Right renal cortex interstitium (tissue), 3 donors: ENCODE measurements at regions not wholly inside any gene's neighbourhood (a gene's known extent, or its start where the extent isn't known, plus 50 kb on each side); places are given as distances from the start of the nearest gene placed in this dataset.
"Not testable (repeated sequence)": the region's sequence is repeated elsewhere in the genome, so short reads cannot be mapped to it uniquely, and the experiment has no call there.

Source experiments
- DNase-seq, 3 donors: peaks; one replicate each; pipeline ENCODE4 v3.0.0-alpha.2; 2013; ENCODE audit warnings: low read depth in 3 of 3, low spot score in 2 of 3

DNA sequence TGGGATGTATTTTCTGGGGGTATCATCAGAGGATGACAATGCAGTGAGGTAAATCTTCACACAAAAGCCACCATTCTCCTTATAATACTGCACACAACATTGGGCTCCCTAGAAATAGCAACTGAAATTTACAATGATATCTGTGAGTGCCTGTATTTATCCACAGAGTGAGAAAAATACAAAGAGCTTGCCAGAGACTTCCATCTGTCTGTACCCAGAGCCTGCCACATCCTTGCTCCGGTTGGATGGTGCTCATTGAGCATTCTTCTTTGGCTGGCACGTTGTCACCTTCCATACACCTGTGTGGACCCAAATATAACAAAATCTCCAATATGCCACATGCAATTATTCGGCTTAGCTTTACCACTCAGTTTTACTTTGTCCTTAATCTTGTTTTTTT lies 189.5 kb upstream of the UFM1 start:
- DNase-seq: no peak

DNA sequence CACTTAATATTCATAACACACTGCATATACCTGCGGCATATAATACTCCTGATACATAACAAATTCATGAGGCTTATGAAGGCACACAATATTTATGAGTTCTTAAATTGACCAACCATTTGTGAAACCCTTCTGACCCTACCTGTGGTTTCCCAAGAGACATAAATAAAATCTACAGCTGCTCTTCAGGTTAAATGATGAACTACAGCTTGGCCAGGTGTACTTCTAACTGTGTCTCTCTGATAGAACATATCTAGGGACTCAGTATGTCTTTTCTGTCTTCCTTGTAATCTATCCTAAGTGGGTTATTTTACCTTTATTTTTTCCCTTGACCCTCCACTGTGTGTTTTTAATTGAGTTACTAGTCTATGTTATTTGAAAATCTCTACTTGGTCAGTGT lies 189.9 kb upstream of the UFM1 start:
- DNase-seq: no peak

DNA sequence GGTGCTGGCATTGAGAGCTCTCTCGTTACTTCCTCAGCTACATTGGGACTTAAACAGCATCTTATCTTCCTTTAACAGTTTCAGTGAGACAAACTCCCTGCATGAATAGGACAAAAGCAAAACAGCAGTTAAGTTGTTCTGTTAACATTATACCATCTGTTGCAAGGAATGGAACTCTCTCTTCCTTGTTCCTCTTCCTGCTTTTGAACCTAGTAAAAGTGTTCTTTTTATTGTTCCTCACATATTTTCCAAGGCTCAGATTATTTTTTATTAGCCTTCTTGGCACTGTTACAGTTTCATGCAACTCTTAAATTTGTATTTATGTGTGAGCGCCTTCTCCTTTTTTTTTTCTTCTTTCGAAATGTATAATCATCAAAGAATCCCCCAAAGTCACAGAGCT lies 202.6 kb upstream of the UFM1 start:
- DNase-seq: no peak

DNA sequence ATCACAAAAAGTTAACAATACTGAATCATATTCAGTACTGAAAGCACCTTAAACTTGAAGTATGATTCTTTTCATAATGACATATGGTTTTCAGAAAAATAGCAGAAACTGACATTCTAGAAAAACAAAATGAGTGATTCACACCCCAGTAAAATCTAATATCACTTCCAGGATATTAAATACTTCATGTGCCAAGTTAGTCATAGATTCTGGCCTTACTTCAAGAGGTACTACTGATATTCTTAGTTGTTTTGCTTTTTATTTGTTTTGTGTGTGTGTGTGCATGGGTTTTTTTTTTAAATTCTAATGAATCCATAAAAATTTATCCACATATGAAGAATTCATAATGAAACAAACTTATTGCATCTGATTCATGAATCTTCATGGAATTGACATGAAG lies 207.9 kb upstream of the UFM1 start:
- DNase-seq: no peak

DNA sequence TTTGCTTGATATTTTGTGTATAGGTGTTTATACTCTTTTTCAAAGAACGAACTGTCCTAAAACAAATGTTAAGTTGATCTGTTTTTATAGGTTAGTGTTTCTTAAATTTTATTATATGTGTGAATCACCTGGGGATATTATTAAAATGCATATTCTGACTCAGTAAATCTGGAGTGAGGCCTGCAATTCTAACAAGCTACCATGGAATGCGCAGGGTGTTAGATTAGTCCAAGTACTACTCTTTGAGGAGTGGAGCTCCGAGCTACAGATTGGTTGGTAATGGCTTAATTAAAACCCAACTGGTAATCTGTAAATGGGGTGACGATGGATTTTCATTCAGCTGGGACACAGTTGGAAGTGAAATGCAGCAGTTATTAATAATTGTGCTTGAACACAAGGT lies 214.1 kb upstream of the UFM1 start:
- DNase-seq: no peak

DNA sequence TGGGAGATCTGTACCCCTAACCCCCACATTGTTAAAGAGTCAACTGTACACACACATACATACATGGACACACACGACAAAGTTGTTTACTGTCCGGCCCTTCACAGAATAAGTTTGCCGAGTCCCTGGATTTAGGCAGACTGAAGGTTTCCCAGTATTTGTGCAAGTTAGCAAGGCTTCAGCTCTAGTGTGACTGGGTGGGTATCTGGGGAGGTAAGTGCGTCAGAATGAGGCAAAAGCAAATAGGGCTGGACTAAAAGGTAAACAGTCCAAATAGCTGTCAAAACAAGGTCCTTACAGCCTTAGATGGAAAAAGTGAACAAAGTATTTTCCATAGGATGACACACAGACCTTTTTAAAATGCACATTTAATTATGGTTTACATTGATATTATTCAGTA lies 228.4 kb upstream of the UFM1 start:
- DNase-seq: no peak

DNA sequence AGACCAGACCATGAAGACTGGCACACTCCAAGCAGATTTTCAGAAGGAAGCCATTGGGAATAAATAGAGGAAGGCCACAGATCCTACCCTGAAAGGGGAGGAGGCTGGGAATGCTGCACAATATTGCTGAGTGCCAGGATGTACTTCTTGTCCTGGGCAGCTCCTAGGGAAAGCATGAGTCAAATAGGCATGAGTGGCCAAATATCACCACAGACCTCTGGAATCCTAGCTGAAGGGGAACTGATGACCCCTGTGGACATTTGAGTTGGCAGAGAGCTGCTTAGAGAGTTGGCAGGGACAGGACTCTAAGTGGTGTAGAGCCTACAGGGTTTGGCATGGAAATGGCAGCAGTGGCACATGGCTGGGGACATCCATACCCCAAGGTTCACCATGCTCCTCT lies 234.3 kb upstream of the TRPC4 start:
- no peak for DNase-seq

DNA sequence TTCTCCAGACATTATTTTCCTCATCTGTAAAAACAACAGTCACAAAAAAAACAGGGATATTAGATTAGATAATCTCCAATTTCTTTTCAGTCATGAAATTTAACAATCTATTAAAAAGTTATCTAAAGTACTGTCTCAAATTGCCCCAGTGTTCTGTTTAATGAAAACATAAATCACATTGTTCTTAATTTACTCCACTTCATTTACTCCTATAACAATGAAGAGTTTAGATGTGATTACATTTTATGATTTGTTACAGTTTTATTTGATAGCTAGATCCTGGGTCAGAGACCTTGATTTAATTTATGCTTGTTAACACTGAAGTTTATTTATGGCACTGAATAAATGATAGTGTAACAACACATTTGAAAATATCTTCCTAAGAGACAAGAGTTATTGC lies 230.2 kb upstream of the TRPC4 start:
- DNase-seq: no peak

DNA sequence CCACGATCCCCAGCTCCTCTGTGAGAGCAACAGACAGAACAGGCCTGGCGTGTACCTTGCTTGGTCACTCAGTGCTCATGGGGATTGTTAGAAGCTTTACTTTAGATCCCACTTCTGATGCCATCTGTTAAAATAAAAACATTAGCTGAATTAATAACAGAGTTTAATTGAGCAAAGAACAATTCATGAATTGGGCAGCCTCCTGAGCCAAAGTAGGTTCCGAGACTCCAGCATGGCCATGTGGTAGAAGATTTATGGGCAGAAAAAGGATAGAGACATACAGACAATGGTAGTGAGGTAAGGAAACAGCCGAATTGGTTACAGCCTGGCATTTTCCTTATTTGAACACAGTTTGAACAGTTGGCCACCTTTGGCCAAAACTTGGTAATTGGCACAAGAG lies 223.9 kb upstream of the TRPC4 start:
- no peak for DNase-seq

DNA sequence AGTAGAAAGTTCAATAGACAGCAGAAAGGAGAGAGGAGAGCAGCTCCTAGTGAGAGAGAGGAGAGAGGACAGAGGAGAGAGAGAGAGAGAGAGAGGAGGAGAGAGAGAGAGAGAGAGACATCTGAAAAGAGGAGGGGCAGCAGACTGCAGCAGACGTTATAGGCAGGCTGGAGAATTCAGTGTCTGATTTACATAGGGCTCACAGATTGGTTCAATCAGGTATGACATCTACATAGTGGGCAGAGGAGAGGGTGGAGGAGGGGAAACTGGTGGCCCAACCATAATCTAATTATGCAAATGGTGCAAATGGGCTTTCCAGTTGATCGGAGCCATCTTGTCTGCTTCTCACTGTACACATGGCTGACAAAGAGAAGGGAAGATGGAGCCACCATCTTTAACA lies 221.3 kb upstream of the TRPC4 start:
- no peak for DNase-seq

DNA sequence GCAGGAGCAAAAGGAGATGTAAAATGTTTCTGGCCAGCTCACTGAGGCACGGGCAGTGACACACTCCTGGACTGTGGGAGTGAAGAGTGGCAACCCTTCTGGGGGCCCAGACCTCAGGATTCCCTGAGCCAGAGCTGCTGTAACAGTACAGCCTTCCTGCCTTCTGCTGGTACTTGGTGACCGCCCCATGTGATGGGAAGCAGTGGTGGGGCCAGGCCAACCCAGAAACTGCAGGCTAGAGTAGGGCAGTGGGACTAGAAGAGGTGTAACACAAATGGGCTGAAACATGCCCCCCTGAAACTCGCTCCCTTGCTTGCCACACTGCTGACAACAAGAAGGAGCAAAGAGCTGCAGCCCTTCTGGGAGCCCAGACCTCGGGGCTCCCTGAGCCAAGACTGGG lies 217.1 kb upstream of the TRPC4 start:
- no peak for DNase-seq

DNA sequence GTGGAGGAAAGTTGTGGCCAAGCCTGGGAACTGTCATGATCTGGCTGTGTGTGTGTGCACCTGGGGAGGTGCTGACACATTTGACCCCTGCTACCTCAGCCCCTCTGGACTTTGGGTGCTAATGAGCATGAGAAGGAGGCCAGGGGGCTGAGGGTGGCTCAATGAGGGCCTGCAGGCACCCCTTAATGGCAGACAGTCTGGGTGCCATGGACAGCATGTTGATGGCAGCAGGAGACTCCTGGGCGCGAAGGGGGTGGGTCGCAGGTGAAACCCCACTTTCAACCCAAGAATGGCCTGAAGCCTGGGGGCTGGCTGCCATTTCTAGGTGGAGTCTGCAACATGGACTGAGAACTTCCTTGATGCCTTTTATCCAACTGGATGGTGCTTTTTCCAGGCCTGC lies 216.4 kb upstream of the TRPC4 start:
- DNase-seq: no peak

DNA sequence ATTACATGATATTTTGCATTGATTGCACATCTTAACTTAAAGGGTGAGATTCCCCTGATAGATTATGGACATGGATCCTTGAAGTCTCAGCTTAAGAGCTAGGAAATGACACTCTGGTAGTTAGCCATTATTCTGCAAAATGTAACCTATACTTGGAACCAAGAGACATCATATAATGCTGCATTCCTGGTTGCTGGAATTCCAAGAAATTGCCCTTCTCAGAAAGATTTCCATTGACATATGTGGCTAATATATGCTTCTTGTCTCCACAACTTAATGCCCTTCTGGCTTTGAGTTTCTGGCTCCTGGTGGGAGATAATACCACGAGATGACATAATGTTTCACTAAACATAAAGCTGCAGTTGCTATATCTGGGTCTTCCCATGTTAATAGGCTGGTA lies 204.4 kb upstream of the TRPC4 start:
- no peak for DNase-seq

DNA sequence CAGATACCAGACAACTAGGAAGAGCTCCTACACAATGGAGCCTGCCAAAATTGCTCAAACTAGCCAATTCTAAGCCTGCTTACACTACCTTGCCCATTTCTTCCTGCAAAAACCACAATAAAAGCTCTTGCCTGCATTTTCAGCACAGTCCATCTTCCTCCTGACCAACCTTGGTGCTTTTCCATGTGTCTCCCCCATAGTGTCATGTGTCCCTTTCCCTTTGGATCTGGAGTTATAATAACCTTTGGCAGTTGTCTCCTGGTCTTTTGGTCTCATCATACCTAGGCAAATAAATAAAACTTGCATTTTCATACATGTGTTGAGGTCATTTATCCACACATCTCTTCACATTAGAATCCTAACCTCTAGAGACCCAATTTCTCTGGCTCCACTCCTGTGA lies 203.1 kb upstream of the TRPC4 start:
- no peak for DNase-seq

DNA sequence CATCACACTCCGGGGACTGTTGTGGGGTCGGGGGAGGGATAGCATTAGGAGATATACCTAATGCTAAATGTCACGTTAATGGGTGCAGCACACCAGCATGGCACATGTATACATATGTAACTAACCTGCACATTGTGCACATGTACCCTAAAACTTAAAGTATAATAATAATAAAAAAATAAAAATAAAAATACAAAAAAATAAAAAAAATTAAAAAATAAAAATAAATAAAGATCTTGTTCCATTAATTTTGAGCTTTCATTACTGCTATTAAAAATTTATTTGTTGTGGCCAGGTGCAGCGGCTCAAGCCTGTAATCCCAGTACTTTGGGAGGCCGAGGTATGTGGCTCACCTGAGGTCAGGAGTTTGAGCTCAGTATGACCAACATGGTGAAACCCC lies 201.8 kb upstream of the TRPC4 start:
- not testable (repeated sequence) for DNase-seq

DNA sequence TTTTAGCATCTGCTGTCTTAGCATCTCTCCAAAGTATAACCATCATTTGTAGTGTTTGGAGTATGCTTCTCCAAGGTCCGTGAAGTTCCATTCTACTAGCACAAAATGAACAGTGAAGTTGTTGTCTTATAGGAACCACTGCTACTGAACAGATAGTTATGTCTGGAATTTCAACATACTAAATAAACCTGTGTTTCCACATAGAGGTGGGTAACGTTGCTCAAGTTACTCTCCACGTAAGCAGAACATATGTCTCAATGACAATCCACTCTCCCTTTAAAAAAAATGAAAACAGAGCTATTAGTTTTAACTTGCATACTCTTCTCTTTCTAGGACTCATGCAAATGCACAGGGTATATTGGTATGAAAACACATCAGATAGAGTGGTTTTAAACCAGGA lies 184.3 kb upstream of the TRPC4 start:
- DNase-seq: no peak

DNA sequence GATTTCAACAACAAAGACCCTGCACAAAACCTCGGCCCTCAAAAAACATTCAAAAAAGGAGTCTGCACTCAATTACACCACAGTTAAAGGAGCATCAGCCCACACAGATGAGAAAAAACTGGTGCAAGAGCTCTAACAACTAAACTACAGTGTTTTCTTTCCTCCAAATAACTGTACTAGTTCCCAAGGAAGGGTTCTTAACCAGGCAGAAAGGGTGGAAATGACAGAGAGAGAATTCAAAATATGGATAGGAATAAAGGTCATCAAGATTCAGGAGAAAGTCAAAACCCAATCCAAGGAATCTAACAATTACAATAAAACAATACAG lies 176.4 kb upstream of the TRPC4 start:
- DNase-seq: no peak

DNA sequence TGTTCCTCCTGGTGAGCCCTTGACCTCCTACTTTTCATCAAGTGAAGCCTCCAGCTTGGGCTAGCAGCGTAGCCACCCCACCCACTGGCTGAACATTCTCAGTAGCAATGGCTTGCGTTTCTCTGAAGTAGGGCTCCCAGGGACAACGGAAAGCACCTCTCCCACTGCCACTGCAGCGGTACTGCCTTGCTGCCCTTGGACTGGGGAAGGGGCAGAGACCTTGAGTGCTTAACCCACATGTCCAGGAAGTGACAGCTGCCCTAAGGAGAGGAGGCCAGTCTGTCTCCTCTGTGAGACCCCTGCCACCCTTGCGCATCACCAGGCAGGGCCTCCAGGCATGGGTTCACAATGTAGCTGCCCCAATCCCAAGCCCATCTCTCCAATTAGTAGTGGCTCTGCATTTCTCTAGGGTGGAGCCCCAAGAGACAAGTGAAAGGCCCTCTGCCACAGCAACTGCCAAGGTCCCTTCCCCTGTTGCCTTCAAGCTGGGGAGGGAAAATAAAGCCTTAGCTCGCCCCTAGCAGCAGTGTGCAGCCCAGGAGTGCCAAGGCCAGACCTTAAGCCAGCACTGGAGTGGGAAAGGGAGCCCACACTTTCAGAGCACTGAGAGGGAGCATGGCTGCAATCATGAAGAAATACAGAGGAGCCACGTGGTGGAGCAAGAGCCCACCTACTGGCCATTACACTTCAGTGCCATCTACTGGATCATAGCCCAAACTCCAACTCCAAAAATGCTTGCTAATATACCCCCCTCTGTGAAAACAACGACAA lies 175.9 kb upstream of the TRPC4 start:
- no peak for DNase-seq

DNA sequence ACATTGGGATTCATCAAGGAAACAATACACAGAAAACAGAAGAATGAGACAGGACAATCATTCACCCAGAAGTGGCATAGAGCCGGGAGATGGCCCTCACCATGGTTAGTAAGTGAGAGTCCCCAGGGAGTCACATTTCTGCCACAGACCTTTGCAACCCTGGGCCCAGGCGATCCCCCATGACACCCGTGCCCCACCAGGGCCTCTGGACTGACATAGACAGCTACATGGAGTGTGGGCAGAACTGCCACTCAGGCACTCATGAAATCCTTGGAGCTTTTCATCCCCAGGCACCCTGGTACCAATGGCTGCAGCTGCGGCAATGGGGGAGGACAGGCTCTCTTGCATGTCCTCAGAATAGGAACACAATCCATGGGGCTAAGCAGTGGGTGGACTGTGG lies 174.5 kb upstream of the TRPC4 start:
- DNase-seq: no peak

DNA sequence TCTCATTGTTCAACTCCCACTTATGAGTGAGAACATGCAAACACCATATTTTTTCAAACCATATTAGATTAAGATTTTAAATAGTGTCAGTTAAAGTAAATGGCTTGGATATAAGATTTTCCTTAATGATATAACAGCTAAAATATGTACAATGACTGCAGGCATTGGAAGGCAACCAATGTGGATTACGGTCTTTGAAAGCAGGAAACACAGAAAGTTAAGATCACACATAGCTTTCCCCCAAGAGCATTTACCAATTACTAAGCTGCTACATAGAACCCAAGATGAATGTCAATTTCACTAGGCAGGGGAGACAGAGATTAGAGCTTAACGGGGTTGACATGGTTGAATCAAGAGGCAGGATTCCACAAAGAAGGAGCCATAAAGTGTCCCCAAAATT lies 173.2 kb upstream of the TRPC4 start:
- DNase-seq: no peak

DNA sequence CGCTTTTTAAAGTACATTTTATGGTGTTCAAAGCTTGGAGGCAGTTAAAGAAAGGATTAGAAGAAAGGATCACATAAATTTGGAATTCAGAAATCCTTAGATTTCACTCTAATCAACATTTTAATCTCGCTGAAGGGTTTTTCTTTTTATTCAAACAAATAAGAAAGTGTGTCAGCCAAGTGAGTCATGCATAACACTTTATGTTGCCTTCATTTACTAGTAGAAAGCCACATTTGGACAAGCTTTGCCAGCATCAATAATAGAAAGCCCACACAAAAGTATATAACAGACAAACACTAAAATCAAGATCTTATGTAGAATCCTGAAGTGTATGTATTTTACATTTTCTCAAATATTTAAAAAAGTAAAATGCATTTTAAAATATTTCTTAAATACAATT lies 154.9 kb upstream of the TRPC4 start:
- no peak for DNase-seq

DNA sequence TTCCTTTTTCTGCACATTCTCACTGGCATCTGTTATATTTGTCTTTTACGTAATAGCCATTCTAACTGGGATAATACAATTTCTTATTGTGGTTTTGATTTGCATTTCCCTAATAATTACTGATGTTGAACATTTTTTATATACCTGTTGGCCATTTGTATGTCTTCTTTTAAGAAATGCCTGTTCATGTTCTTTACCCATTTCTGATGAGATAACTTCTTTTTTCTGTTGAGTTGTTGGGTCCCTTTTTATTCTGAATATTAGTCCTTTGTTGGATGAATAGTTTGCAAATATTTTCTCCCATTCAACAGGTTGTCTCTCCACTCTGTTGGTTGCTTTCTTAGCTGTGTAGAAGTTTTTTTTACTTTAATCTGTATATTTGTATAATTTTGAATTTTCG lies 147.7 kb upstream of the TRPC4 start:
- no peak for DNase-seq

DNA sequence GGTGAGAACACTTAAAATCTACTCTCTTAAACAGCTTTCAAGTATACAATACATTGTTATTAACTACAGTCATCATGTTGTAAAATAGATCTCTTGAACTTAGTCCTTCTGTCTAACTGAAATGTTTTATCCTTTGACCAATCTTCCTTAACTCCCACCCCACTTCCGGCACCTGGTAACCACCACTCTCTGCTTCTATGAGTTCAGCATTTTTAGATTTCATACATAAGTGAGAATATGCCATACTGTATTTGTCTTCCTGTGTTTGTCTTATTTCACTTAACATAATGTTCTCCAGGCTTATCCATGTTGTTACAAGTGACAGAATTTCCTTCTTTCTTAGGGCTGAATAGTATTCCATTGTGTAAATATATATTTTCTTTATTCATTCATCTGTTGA lies 144.1 kb upstream of the TRPC4 start:
- no peak for DNase-seq

DNA sequence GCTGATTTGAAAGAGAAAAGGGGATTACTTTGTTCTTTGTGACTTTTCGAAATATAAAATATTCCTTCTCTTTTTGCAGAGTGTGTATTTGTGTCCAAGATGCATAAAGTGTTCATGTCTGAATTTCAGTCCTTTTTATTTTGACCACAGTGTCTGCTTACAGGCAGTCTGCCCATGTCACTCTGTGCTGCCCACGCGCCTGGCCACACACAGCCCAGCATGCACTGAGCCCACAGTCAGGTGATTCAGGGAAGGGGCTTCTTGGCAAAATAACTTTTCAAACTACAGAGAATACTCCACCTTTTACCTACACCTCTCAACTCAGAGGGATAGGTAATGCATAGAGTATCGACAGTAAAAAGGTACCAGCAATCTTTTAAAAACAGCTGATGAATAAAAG lies 142.5 kb upstream of the TRPC4 start:
- no peak for DNase-seq
